ENCODE measurements at regions not wholly inside any gene's neighbourhood (a gene's known extent, or its start where the extent isn't known, plus 50 kb on each side); places are given as distances from the start of the nearest gene placed in this dataset.

DNA sequence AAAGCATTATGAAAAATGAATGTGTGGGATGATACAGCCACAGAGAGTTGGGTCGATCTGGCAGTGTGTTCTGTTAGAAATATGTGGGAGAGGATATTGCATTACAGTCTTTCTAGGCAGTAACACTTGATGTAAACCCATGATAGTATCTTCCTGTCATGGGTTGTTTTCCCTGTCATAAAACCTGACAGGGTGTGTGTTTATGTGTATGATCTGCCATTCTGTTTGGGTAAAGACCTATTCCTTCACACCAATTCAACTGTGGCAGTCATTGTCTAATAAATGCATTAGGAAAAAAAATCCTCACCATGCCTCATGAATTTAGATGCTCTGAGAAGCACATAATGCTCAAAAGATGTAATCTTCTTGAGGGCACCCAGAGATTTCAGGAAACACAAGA lies 501.7 kb downstream of the CDY2B start:
- H3K4me1 ChIP-seq (ENCODE audit: control insufficient read depth in 4 of 4, insufficient read depth in 4 of 4, low read length in 3 of 4) = no peaks in the 10 kb centered on the region
- 23% methylated on average over 1 of the region's 1 CpG for WGBS
- no peaks in the 10 kb centered on the region for H3K36me3 ChIP-seq (ENCODE audit: control insufficient read depth in 4 of 4, insufficient read depth in 3 of 4, low read depth in 1 of 4, low read length in 3 of 4)
- H3K9ac ChIP-seq (ENCODE audit: low read depth in 1 of 2, low read length in 2 of 2) = no peak overlapping the region
- no peak for DNase-seq (ENCODE audit: low spot score)
- no peak overlapping the region for H3K27ac ChIP-seq (ENCODE audit: low read depth in 1 of 2, low read length in 2 of 2)
- TF ChIP-seq HNF4G (IDR thresholded peaks at IDR 0.05) (no peak), RXRA (IDR thresholded peaks at IDR 0.05) (no peak), GABPA (IDR thresholded peaks at IDR 0.05 in 1 of 2, conservative IDR thresholded peaks at IDR 0.05 in 1 of 2) (no peak), EGR1 (IDR thresholded peaks at IDR 0.05; ENCODE audit: low read depth in 2 of 2) (no peak), HNF4A (conservative IDR thresholded peaks at IDR 0.05) (no peak)
- TF ChIP-seq, protein P1, sequence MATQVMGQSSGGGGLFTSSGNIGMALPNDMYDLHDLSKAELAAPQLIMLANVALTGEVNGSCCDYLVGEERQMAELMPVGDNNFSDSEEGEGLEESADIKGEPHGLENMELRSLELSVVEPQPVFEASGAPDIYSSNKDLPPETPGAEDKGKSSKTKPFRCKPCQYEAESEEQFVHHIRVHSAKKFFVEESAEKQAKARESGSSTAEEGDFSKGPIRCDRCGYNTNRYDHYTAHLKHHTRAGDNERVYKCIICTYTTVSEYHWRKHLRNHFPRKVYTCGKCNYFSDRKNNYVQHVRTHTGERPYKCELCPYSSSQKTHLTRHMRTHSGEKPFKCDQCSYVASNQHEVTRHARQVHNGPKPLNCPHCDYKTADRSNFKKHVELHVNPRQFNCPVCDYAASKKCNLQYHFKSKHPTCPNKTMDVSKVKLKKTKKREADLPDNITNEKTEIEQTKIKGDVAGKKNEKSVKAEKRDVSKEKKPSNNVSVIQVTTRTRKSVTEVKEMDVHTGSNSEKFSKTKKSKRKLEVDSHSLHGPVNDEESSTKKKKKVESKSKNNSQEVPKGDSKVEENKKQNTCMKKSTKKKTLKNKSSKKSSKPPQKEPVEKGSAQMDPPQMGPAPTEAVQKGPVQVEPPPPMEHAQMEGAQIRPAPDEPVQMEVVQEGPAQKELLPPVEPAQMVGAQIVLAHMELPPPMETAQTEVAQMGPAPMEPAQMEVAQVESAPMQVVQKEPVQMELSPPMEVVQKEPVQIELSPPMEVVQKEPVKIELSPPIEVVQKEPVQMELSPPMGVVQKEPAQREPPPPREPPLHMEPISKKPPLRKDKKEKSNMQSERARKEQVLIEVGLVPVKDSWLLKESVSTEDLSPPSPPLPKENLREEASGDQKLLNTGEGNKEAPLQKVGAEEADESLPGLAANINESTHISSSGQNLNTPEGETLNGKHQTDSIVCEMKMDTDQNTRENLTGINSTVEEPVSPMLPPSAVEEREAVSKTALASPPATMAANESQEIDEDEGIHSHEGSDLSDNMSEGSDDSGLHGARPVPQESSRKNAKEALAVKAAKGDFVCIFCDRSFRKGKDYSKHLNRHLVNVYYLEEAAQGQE (IDR thresholded peaks at IDR 0.05) = no peak
- TF ChIP-seq, protein P2, sequence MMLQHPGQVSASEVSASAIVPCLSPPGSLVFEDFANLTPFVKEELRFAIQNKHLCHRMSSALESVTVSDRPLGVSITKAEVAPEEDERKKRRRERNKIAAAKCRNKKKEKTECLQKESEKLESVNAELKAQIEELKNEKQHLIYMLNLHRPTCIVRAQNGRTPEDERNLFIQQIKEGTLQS (IDR thresholded peaks at IDR 0.05) = no peak
- H3K27me3 ChIP-seq (ENCODE audit: control insufficient read depth in 4 of 4, insufficient read depth in 4 of 4, low read length in 3 of 4) = no peaks in the 10 kb centered on the region
- H3K4me3 ChIP-seq (ENCODE audit: low read depth in 1 of 3, low read length in 3 of 3) = no peak overlapping the region
- H3K9me3 ChIP-seq (ENCODE audit: control insufficient read depth in 4 of 4, low read length in 3 of 4) = no peaks in the 10 kb centered on the region

DNA sequence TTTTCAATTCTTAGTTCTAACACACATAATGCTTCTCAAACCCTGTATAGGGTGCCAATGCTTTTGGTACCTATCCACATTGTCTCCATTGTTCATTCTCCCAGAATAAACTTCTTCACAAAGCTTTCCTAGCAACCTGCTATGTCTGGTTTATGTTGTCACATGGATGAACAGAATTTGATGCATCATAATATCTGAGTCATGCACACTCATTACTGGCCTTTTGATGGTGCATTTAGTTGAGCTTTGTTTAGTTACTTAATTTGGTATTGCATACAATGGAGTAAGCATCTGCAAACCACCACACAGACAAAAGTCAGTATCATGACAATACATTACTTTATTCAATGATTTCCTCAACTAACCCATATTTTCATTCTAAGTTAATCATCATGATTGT lies 511.6 kb downstream of the CDY2B start:
- no peak overlapping the region for H3K9ac ChIP-seq (ENCODE audit: low read depth in 1 of 2, low read length in 2 of 2)
- H3K27me3 ChIP-seq (ENCODE audit: control insufficient read depth in 4 of 4, insufficient read depth in 4 of 4, low read length in 3 of 4) = no peaks in the 10 kb centered on the region
- H3K9me3 ChIP-seq (ENCODE audit: control insufficient read depth in 4 of 4, low read length in 3 of 4) = no peaks in the 10 kb centered on the region
- no peak for DNase-seq (ENCODE audit: low spot score)
- no peaks in the 10 kb centered on the region for H3K36me3 ChIP-seq (ENCODE audit: control insufficient read depth in 4 of 4, insufficient read depth in 3 of 4, low read depth in 1 of 4, low read length in 3 of 4)
- TF ChIP-seq HNF4A (conservative IDR thresholded peaks at IDR 0.05) (no peak), HNF4G (IDR thresholded peaks at IDR 0.05) (no peak), YY1 (IDR thresholded peaks at IDR 0.05) (no peak), FOXA2 (IDR thresholded peaks at IDR 0.05) (no peak), NR2F2 (IDR thresholded peaks at IDR 0.05) (no peak), SP1 (IDR thresholded peaks at IDR 0.05) (no peak), RAD21 (IDR thresholded peaks at IDR 0.05) (no peak), JUND (IDR thresholded peaks at IDR 0.05) (no peak), RXRA (IDR thresholded peaks at IDR 0.05) (no peak), FOXA1 (IDR thresholded peaks at IDR 0.05) (no peak), EGR1 (IDR thresholded peaks at IDR 0.05; ENCODE audit: low read depth in 2 of 2) (no peak)
- TF ChIP-seq, protein P1 (IDR thresholded peaks at IDR 0.05) = no peak
- TF ChIP-seq, protein P3, sequence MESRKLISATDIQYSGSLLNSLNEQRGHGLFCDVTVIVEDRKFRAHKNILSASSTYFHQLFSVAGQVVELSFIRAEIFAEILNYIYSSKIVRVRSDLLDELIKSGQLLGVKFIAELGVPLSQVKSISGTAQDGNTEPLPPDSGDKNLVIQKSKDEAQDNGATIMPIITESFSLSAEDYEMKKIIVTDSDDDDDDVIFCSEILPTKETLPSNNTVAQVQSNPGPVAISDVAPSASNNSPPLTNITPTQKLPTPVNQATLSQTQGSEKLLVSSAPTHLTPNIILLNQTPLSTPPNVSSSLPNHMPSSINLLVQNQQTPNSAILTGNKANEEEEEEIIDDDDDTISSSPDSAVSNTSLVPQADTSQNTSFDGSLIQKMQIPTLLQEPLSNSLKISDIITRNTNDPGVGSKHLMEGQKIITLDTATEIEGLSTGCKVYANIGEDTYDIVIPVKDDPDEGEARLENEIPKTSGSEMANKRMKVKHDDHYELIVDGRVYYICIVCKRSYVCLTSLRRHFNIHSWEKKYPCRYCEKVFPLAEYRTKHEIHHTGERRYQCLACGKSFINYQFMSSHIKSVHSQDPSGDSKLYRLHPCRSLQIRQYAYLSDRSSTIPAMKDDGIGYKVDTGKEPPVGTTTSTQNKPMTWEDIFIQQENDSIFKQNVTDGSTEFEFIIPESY (IDR thresholded peaks at IDR 0.05) = no peak
- TF ChIP-seq, protein P4, sequence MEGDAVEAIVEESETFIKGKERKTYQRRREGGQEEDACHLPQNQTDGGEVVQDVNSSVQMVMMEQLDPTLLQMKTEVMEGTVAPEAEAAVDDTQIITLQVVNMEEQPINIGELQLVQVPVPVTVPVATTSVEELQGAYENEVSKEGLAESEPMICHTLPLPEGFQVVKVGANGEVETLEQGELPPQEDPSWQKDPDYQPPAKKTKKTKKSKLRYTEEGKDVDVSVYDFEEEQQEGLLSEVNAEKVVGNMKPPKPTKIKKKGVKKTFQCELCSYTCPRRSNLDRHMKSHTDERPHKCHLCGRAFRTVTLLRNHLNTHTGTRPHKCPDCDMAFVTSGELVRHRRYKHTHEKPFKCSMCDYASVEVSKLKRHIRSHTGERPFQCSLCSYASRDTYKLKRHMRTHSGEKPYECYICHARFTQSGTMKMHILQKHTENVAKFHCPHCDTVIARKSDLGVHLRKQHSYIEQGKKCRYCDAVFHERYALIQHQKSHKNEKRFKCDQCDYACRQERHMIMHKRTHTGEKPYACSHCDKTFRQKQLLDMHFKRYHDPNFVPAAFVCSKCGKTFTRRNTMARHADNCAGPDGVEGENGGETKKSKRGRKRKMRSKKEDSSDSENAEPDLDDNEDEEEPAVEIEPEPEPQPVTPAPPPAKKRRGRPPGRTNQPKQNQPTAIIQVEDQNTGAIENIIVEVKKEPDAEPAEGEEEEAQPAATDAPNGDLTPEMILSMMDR (IDR thresholded peaks at IDR 0.05; ENCODE audit: low read depth, low read length, missing input control) = no peak
- TF ChIP-seq, protein P5, sequence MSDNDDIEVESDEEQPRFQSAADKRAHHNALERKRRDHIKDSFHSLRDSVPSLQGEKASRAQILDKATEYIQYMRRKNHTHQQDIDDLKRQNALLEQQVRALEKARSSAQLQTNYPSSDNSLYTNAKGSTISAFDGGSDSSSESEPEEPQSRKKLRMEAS (IDR thresholded peaks at IDR 0.05) = no peak
- TF ChIP-seq, protein P2 (IDR thresholded peaks at IDR 0.05) = no peak
- no peak overlapping the region for H3K27ac ChIP-seq (ENCODE audit: low read depth in 1 of 2, low read length in 2 of 2)
- H3K4me3 ChIP-seq (ENCODE audit: low read depth in 1 of 3, low read length in 3 of 3) = no peak overlapping the region
- H3K4me1 ChIP-seq (ENCODE audit: control insufficient read depth in 4 of 4, insufficient read depth in 4 of 4, low read length in 3 of 4) = no peaks in the 10 kb centered on the region

Measured in liver (tissue), 8 donors.